ENCODE measurements at regions not wholly inside any gene's neighbourhood (a gene's known extent, or its start where the extent isn't known, plus 50 kb on each side); places are given as distances from the start of the nearest gene placed in this dataset.

DNA sequence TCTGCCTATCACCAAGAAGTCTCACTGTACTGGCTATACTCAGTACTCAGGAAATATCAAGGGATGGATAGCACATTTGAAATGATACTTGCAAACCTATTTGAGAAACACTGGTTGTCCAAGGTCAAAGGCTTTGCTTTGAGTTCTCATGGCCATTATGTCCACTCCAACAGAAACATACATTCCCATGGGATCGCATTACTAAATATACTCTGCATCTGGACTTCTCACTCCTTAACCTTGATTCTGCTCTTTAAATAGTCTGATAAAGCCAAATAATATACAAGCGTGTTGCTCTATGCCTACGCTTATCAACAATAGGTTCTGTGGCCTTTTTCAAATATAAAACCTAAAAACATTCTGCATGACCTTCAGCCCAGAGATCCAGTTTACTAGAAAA, 1054.8 kb downstream of the MRPL39 start:
- Histone ChIP-seq H3K27ac (no peak overlapping the region), H3K4me2 (no peak overlapping the region), H3K27me3 (ENCODE audit: insufficient read depth, low read depth) (no peaks in the 10 kb centered on the region), H3K79me2 (ENCODE audit: insufficient read depth, low read depth) (no peaks in the 10 kb centered on the region), H2AFZ (ENCODE audit: low read depth) (no peak overlapping the region), H3K4me1 (ENCODE audit: low read depth, poor library complexity, severe bottlenecking) (no peaks in the 10 kb centered on the region), H4K20me1 (ENCODE audit: insufficient read depth) (no peaks in the 10 kb centered on the region), H3K36me3 (ENCODE audit: insufficient read depth) (no peaks in the 10 kb centered on the region), H3K4me3 (IDR thresholded peaks at IDR 0.05; ENCODE audit: insufficient read depth, low read depth, low read length) (no peak overlapping the region), H3K9ac (no peak overlapping the region)
- TF ChIP-seq, protein P1, sequence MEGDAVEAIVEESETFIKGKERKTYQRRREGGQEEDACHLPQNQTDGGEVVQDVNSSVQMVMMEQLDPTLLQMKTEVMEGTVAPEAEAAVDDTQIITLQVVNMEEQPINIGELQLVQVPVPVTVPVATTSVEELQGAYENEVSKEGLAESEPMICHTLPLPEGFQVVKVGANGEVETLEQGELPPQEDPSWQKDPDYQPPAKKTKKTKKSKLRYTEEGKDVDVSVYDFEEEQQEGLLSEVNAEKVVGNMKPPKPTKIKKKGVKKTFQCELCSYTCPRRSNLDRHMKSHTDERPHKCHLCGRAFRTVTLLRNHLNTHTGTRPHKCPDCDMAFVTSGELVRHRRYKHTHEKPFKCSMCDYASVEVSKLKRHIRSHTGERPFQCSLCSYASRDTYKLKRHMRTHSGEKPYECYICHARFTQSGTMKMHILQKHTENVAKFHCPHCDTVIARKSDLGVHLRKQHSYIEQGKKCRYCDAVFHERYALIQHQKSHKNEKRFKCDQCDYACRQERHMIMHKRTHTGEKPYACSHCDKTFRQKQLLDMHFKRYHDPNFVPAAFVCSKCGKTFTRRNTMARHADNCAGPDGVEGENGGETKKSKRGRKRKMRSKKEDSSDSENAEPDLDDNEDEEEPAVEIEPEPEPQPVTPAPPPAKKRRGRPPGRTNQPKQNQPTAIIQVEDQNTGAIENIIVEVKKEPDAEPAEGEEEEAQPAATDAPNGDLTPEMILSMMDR (conservative IDR thresholded peaks at IDR 0.05; ENCODE audit: low read depth, low read length), result no peak

DNA sequence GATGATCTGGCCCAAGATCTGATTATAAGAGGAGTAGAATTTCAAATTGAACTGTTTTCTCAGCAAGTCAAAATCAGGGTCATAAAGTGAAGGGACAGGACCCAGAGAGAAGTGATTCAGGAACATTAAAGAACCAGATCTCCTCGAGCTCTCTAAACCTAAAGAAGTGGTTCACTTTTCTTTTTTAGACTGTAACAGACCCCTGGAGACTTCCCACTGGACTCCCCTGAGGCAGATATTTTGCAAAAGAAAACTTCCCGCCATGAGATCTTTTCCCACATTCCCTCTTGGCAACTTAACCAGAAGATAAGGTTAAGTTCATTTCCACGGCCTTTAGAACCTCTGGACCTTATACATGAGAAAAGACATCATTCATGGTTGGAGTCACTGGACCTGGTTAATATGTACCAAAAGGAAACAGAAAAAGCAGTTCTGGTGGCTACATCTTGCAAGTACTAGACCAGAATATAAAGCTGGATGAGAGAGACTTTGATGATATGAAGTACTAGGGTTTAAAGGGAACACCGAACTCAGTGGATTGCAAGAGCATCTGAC, 1061.4 kb downstream of the MRPL39 start:
- TF ChIP-seq, protein P1 (conservative IDR thresholded peaks at IDR 0.05; ENCODE audit: low read depth, low read length), result no peak
- H3K4me1 ChIP-seq (ENCODE audit: low read depth, poor library complexity, severe bottlenecking), result no peaks in the 10 kb centered on the region
- no peak overlapping the region for H3K27ac ChIP-seq
- H3K36me3 ChIP-seq (ENCODE audit: insufficient read depth), result no peaks in the 10 kb centered on the region
- no peak overlapping the region for H2AFZ ChIP-seq (ENCODE audit: low read depth)
- no peaks in the 10 kb centered on the region for H3K27me3 ChIP-seq (ENCODE audit: insufficient read depth, low read depth)
- H3K79me2 ChIP-seq (ENCODE audit: insufficient read depth, low read depth), result no peaks in the 10 kb centered on the region
- no peak overlapping the region for H3K9ac ChIP-seq
- no peak overlapping the region for H3K4me2 ChIP-seq
- H4K20me1 ChIP-seq (ENCODE audit: insufficient read depth), result no peaks in the 10 kb centered on the region
- H3K4me3 ChIP-seq (IDR thresholded peaks at IDR 0.05; ENCODE audit: insufficient read depth, low read depth, low read length), result no peak overlapping the region

DNA sequence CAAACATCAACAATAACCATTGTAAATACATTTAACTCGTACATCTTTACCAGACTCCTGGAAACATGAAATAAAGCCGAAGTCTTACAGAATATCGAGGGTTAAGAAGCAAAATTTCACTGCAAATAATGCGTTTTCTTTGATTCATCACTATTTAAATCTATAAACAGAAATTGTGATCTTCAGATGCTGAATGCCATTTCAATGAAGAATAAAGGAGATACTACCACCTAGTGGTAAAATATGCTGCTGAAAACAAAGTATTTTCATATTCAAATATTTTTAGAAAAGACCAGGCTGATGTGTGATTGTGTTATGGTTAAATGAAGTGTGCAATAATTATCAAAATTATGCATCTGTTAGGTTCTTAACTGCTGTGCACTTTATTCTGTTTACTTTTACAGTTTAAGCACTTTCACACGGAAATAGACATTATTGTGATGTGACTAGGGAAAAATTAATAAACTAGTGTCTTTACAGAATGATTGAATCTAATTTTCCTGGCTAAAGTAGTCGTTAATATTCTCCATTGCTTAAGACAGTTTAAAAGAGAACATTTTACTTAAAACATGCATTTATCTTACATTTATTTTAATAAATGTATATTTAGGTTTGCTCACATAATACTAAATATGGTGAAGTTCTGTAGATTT, 1093.1 kb downstream of the MRPL39 start:
- H3K27me3 ChIP-seq (ENCODE audit: insufficient read depth, low read depth), result no peaks in the 10 kb centered on the region
- no peaks in the 10 kb centered on the region for H4K20me1 ChIP-seq (ENCODE audit: insufficient read depth)
- no peak overlapping the region for H3K27ac ChIP-seq
- no peaks in the 10 kb centered on the region for H3K4me1 ChIP-seq (ENCODE audit: low read depth, poor library complexity, severe bottlenecking)
- no peaks in the 10 kb centered on the region for H3K79me2 ChIP-seq (ENCODE audit: insufficient read depth, low read depth)
- no peaks in the 10 kb centered on the region for H3K36me3 ChIP-seq (ENCODE audit: insufficient read depth)
- H3K9ac ChIP-seq, result no peak overlapping the region
- TF ChIP-seq, protein P1 (conservative IDR thresholded peaks at IDR 0.05; ENCODE audit: low read depth, low read length), result peak; percentile 77
- H3K4me2 ChIP-seq, result no peak overlapping the region
- no peak overlapping the region for H2AFZ ChIP-seq (ENCODE audit: low read depth)
- H3K4me3 ChIP-seq (IDR thresholded peaks at IDR 0.05; ENCODE audit: insufficient read depth, low read depth, low read length), result no peak overlapping the region

DNA sequence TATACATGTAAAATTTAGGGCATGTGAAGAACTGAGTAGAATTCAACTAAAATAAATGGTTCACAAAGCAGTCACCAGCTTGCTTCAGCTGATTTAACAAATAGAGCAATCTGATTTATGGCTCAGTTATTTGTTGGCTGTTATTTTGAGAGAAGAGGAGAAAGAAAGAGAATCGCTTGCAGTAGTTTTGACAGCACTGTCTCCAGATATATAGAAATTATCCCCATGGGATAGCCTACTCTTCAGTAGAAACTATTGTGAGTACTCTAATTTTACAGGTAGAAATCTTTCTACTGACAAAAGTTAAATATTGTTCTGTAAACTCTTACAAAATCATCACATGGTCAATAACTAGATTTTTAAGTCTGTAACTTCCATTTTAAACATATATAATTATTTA, 1098.2 kb downstream of the MRPL39 start:
- no peak overlapping the region for H3K4me2 ChIP-seq
- no peaks in the 10 kb centered on the region for H3K79me2 ChIP-seq (ENCODE audit: insufficient read depth, low read depth)
- TF ChIP-seq, protein P1 (conservative IDR thresholded peaks at IDR 0.05; ENCODE audit: low read depth, low read length), result no peak
- H3K4me3 ChIP-seq (IDR thresholded peaks at IDR 0.05; ENCODE audit: insufficient read depth, low read depth, low read length), result no peak overlapping the region
- H4K20me1 ChIP-seq (ENCODE audit: insufficient read depth), result no peaks in the 10 kb centered on the region
- H3K36me3 ChIP-seq (ENCODE audit: insufficient read depth), result no peaks in the 10 kb centered on the region
- no peak overlapping the region for H3K9ac ChIP-seq
- H3K27ac ChIP-seq, result no peak overlapping the region
- no peaks in the 10 kb centered on the region for H3K27me3 ChIP-seq (ENCODE audit: insufficient read depth, low read depth)
- no peak overlapping the region for H2AFZ ChIP-seq (ENCODE audit: low read depth)
- H3K4me1 ChIP-seq (ENCODE audit: low read depth, poor library complexity, severe bottlenecking), result no peaks in the 10 kb centered on the region
